ENCODE measurements at regions not wholly inside any gene's neighbourhood (a gene's known extent, or its start where the extent isn't known, plus 50 kb on each side); places are given as distances from the start of the nearest gene placed in this dataset.

DNA sequence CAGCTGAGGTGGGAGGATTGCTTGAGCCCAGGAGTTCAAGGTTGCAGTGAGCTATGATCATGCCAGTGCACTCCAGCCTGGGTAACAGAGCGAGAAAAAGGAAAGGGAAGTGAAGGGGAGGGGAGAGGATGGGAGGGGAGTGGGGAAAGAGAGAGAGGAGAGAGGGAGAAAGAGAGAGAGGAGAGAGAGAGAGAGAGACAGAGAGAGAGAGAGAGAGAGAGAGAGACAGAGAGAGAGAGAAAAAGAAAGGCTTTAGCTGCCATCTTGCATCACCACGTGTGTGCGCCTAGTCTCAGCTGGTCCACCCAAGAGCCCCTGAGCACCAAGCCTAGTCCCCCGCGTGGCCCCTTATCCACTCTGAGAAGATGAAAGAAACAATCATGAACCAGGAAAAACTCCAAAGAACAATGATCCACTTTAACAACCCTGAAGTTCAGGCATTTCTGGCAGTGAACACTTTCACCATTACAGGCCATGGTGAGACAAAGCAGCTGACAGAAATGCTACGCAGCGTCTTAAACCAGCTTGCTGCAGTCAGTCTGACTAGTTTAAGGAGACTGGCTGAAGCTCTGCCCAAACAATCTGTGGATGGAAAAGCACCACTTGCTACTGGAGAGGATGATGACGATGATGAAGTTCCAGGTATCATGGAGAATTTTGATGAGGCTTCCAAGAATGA is 115.5 kb upstream of the CDC42BPA start:
- RAD21 ChIA-PET (ENCODE audit: low non-redundant PET in 1 of 2, low total read pairs in 2 of 2, uncharacterized antibody in 2 of 2, unreplicated experiment in 2 of 2): interaction anchor here in 1 of 2 experiments (0.6 kb wide), 1 partner anchor 331 kb away, joined by 5 read pairs; no protein-coding TSS in a partner anchor
- no peak for ATAC-seq
- Histone ChIP-seq H3K9me2 (ENCODE audit: insufficient read depth) (no peaks in the 10 kb centered on the region), H3K9me3 (ENCODE audit: control insufficient read depth in 1 of 2, insufficient read depth in 1 of 2, low read depth in 1 of 2, low read length in 2 of 2) (no peaks in the 10 kb centered on the region), H2AFZ (ENCODE audit: low read depth, low read length, poor library complexity, severe bottlenecking) (no peak overlapping the region), H3K9ac (ENCODE audit: low read length) (no peak overlapping the region), H3K79me2 (ENCODE audit: insufficient read depth, low read length) (no peaks in the 10 kb centered on the region), H3K36me3 (ENCODE audit: control insufficient read depth in 1 of 2, insufficient read depth in 2 of 2, low read length in 2 of 2) (no peaks in the 10 kb centered on the region), H4K20me1 (ENCODE audit: insufficient read depth) (no peaks in the 10 kb centered on the region), H3K27ac (ENCODE audit: low read depth, low read length) (no peak overlapping the region), H3K4me2 (ENCODE audit: low read length) (no peak overlapping the region), H3K27me3 (ENCODE audit: insufficient read depth, low read length) (no peaks in the 10 kb centered on the region), H3K4me1 (ENCODE audit: control insufficient read depth in 1 of 2, insufficient read depth in 2 of 2, low read length in 2 of 2) (peaks cover 0 to 27% of the 10 kb centered on the region in 2 experiments; a peak in 3 of 4 replicates), H3K4me3 (replicated peaks in 1 of 2; ENCODE audit: low read depth in 1 of 2, low read length in 2 of 2) (no peak overlapping the region)
- POLR2A ChIA-PET: no interaction called here
- no peak for TF ChIP-seq RAD21 (IDR thresholded peaks at IDR 0.05; ENCODE audit: low read depth)
- no peak for TF ChIP-seq ZFX (IDR thresholded peaks at IDR 0.05)
- no peak for TF ChIP-seq YY1 (IDR thresholded peaks at IDR 0.05; ENCODE audit: extremely low read depth, insufficient replicate concordance, low read depth, low read length)
- no peak for TF ChIP-seq CEBPB (IDR thresholded peaks at IDR 0.05; ENCODE audit: low read depth)
- no peak for TF ChIP-seq SIN3A (IDR thresholded peaks at IDR 0.05; ENCODE audit: low read depth)
- no peak for TF ChIP-seq CBX3 (IDR thresholded peaks at IDR 0.05; ENCODE audit: low read depth)
- TF ChIP-seq, protein P1, sequence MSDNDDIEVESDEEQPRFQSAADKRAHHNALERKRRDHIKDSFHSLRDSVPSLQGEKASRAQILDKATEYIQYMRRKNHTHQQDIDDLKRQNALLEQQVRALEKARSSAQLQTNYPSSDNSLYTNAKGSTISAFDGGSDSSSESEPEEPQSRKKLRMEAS (IDR thresholded peaks at IDR 0.05): no peak
- TF ChIP-seq FOSL1 (IDR thresholded peaks at IDR 0.05; ENCODE audit: low read depth): no peak
- TF ChIP-seq ZNF274 (IDR thresholded peaks at IDR 0.05; ENCODE audit: low read depth, low read length): no peak
- no peak for TF ChIP-seq EGR1 (IDR thresholded peaks at IDR 0.05; ENCODE audit: low read depth)
- no peak for TF ChIP-seq SP1 (IDR thresholded peaks at IDR 0.05; ENCODE audit: low read depth)
- no peak for TF ChIP-seq SRF (IDR thresholded peaks at IDR 0.05; ENCODE audit: low read depth)
- intact Hi-C loops (cut with micrococcal nuclease): loop anchor here (5.0 to 10.0 kb wide), 2 partner anchors 117 to 1009 kb away; partner anchors contain the start of gene CDC42BPA
- DNase-seq (ENCODE audit: low read depth, low spot score): no peak
- CTCF ChIA-PET: no interaction called here
- BruUV-seq (replicated peaks): no TSS peak
